Islet precursor cell (in vitro differentiated cells): ENCODE measurements at regions not wholly inside any gene's neighbourhood (a gene's known extent, or its start where the extent isn't known, plus 50 kb on each side); places are given as distances from the start of the nearest gene placed in this dataset.

Source experiments
- DNase-seq: peaks from one replicate; pipeline ENCODE4 v3.0.0-alpha.2; 2018

GRCh38 chr13:30845297-30846214 lies 60.5 kb upstream of the MEDAG start:
- peak; percentile 60 for DNase-seq

- DNase-seq, result no peak
Measured at GRCh38 chr13:30846311-30846710, 59.8 kb upstream of the MEDAG start.

- no peak for DNase-seq
Measured at GRCh38 chr13:30846866-30847265, 59.2 kb upstream of the MEDAG start.

GRCh38 chr13:30847650-30848307 lies 58.3 kb upstream of the MEDAG start:
- peak; percentile 86 for DNase-seq

- DNase-seq, result no peak
Measured at GRCh38 chr13:30848332-30849027, 57.6 kb upstream of the MEDAG start.

- no peak for DNase-seq
Measured at GRCh38 chr13:30849611-30850010, 56.5 kb upstream of the MEDAG start.

- DNase-seq, result no peak
Measured at GRCh38 chr13:30850204-30850866, 55.7 kb upstream of the MEDAG start.

- no peak for DNase-seq
Measured at GRCh38 chr13:30850867-30851211, 55.2 kb upstream of the MEDAG start.

- no peak for DNase-seq
Measured at GRCh38 chr13:30851697-30852096, 54.4 kb upstream of the MEDAG start.

GRCh38 chr13:30855569-30855968 lies 50.5 kb upstream of the MEDAG start:
- peak; percentile 74 for DNase-seq

- DNase-seq, result no peak
Measured at GRCh38 chr13:30856005-30856790, 49.9 kb upstream of the MEDAG start.
